B cell (primary cell): ENCODE measurements at regions not wholly inside any gene's neighbourhood (a gene's known extent, or its start where the extent isn't known, plus 50 kb on each side); places are given as distances from the start of the nearest gene placed in this dataset.

ENCODE experiments used
- ATAC-seq: fragments of 200-7000 bp; cut with Tn5 transposase; one replicate; pipeline ENCODE4 v1.10.0; 2021; ENCODE audit warnings: low read depth, mild to moderate bottlenecking, moderate number of reproducible peaks, moderate library complexity
- CTCF ChIA-PET: fragments of 350-600 bp; sonication (Branson Sonifier 250); formaldehyde crosslinking; loops from one replicate; lab custom pipeline; 2021; ENCODE audit warnings: antibody characterized with exemption, inconsistent platforms; lab: Charles Lee
- POLR2A ChIA-PET: fragments of 350-600 bp; sonication (Branson Sonifier 250); formaldehyde crosslinking; loops from one replicate; lab custom pipeline; 2021; ENCODE audit warnings: antibody characterized with exemption; lab: Charles Lee
- DNase-seq: peaks from one replicate; pipeline ENCODE4 v3.0.0; 2013
- H2AFZ ChIP-seq: 2 replicates; pipeline ENCODE4 v1.6.1; 2012; ENCODE audit warnings: mild to moderate bottlenecking, low read depth, low read length; ENCODE audit not compliant: insufficient read depth, poor library complexity, severe bottlenecking
- H3K27ac ChIP-seq, 2 donors: 1 replicate in 1 of 2; 2 replicates in 1 of 2; pipeline ENCODE4 v1.5.1; 2012 to 2013; ENCODE audit warnings: low read length in 2 of 2, mild to moderate bottlenecking in 2 of 2, moderate library complexity in 1 of 2
- H3K27me3 ChIP-seq, 4 experiments: fragments of 200-600 bp in 1 of 4; sonication (generic) in 1 of 4; replicated peaks in 1 of 4; 1 replicate in 2 of 4; 2 replicates in 2 of 4; pipeline versions ENCODE4 v1.6.1 to v1.7.0; 2013 to 2016; ENCODE audit warnings: low read length in 3 of 4, mild to moderate bottlenecking in 2 of 4, mixed read lengths in 1 of 4, moderate library complexity in 1 of 4; ENCODE audit not compliant: insufficient read depth in 4 of 4, control insufficient read depth in 3 of 4; ENCODE audit errors: control extremely low read depth in 1 of 4
- H3K36me3 ChIP-seq, 2 experiments: replicated peaks in 1 of 2; 1 replicate in 1 of 2; 2 replicates in 1 of 2; pipeline versions ENCODE4 v1.6.1 to v1.7.1; 2013; ENCODE audit warnings: low read length in 1 of 2; ENCODE audit not compliant: insufficient read depth in 2 of 2, control insufficient read depth in 1 of 2; ENCODE audit errors: control extremely low read depth in 1 of 2, extremely low read depth in 1 of 2
- H3K4me1 ChIP-seq, 2 donors: fragments of 200-600 bp in 1 of 2; sonication (generic) in 1 of 2; 1 replicate in 1 of 2; 2 replicates in 1 of 2; pipeline versions ENCODE4 v1.5.1 to v1.6.1; 2013 to 2017; ENCODE audit warnings: low read length in 2 of 2; ENCODE audit not compliant: control insufficient read depth in 2 of 2, insufficient read depth in 2 of 2
- H3K4me2 ChIP-seq: replicated peaks from 2 replicates; pipeline ENCODE3; 2012; ENCODE audit warnings: mild to moderate bottlenecking, low read depth, low read length; ENCODE audit not compliant: poor library complexity, severe bottlenecking
- H3K4me3 ChIP-seq, 5 experiments: fragments of 200-600 bp in 1 of 5; sonication (generic) in 1 of 5; 1 replicate in 3 of 5; 2 replicates in 2 of 5; pipeline versions ENCODE4 v1.5.1 to v1.7.0; 2011 to 2016; ENCODE audit warnings: low read length in 4 of 5, mild to moderate bottlenecking in 4 of 5, low read depth in 2 of 5, control low read depth in 1 of 5, moderate library complexity in 1 of 5; ENCODE audit not compliant: insufficient read depth in 1 of 5; ENCODE audit errors: control extremely low read depth in 1 of 5, extremely low read depth in 1 of 5
- H3K79me2 ChIP-seq: fragments of 200-600 bp; sonication (generic); one replicate; pipeline ENCODE4 v1.6.0; 2016; ENCODE audit warnings: low read length; ENCODE audit not compliant: control insufficient read depth, insufficient read depth
- H3K9ac ChIP-seq: fragments of 200-600 bp; sonication (generic); 2 replicates; pipeline ENCODE4 v1.6.1; 2017; ENCODE audit warnings: mild to moderate bottlenecking, low read length, moderate library complexity
- H3K9me3 ChIP-seq, 3 donors: one replicate each; pipeline versions ENCODE4 v1.6.1 to v1.7.1; 2013; ENCODE audit warnings: low read length in 2 of 3; ENCODE audit not compliant: control insufficient read depth in 2 of 3, insufficient read depth in 1 of 3; ENCODE audit errors: control extremely low read depth in 1 of 3
- H4K20me1 ChIP-seq: 2 replicates; pipeline ENCODE4 v1.6.0; 2012; ENCODE audit warnings: mild to moderate bottlenecking, low read length; ENCODE audit not compliant: insufficient read depth, control insufficient read depth, poor library complexity, severe bottlenecking
- H3K27ac Mint-ChIP-seq: one replicate; pipeline ENCODE4 v1.8.0; 2021; ENCODE audit warnings: mixed read lengths
- H3K27me3 Mint-ChIP-seq: one replicate; pipeline ENCODE4 v1.8.0; 2021; ENCODE audit warnings: mixed read lengths
- H3K4me1 Mint-ChIP-seq: one replicate; pipeline ENCODE4 v1.8.0; 2021; ENCODE audit warnings: mixed read lengths
- H3K4me3 Mint-ChIP-seq: one replicate; pipeline ENCODE4 v1.8.0; 2021; ENCODE audit warnings: mixed read lengths
- H3K9me3 Mint-ChIP-seq: one replicate; pipeline ENCODE4 v1.8.0; 2022; ENCODE audit warnings: mixed read lengths; ENCODE audit not compliant: insufficient read depth
- CTCF ChIP-seq: fragments of 200-600 bp; IDR thresholded peaks from one replicate; pipeline ENCODE4 v1.8.0; 2022; ENCODE audit warnings: antibody characterized with exemption, mild to moderate bottlenecking
- EZH2 ChIP-seq: IDR thresholded peaks from 2 replicates; pipeline ENCODE4 v1.6.1; 2012; ENCODE audit warnings: borderline replicate concordance, low read depth, mild to moderate bottlenecking, moderate library complexity, low read length; ENCODE audit not compliant: insufficient read depth, poor library complexity, severe bottlenecking
- WGBS: methylation state at CpG from one replicate; pipeline ENCODE4 v1.1.5; 2013; ENCODE audit warnings: missing lambda C conversion rate; ENCODE audit not compliant: insufficient coverage; 5-methylcytosine and 5-hydroxymethylcytosine counted together
- intact Hi-C: fragments of 100-400 bp; cut with micrococcal nuclease; formaldehyde crosslinking; loops from one replicate; pipeline ENCODE4 v1.10.0; 2022

- WGBS = no CpG with 5 or more reads among the region's 2 CpGs
- Histone ChIP-seq H4K20me1 (no peaks in the 10 kb centered on the region), H2AFZ (no peak overlapping the region), H3K27me3 (no peaks in the 10 kb centered on the region), H3K27ac (no peak overlapping the region), H3K36me3 (no peaks in the 10 kb centered on the region), H3K9ac (no peak overlapping the region), H3K79me2 (no peaks in the 10 kb centered on the region), H3K4me2 (no peak overlapping the region), H3K4me1 (no peaks in the 10 kb centered on the region), H3K9me3 (no peaks in the 10 kb centered on the region), H3K4me3 (no peak overlapping the region)
- Mint-ChIP-seq H3K27ac (no peak overlapping the region), H3K4me1 (no peaks in the 10 kb centered on the region), H3K9me3 (no peaks in the 10 kb centered on the region), H3K27me3 (no peaks in the 10 kb centered on the region), H3K4me3 (no peak overlapping the region)
- DNase-seq = no peak
- TF ChIP-seq EZH2 = no peak
- TF ChIP-seq CTCF = no peak
- no peak for ATAC-seq
- CTCF ChIA-PET = no interaction called here
- intact Hi-C loops = no loop called here
- POLR2A ChIA-PET = no interaction called here
Observed at GRCh38 chr11:82465481-82465880, 268.2 kb downstream of the FAM181B start.

- Histone ChIP-seq H3K9me3 (no peaks in the 10 kb centered on the region), H3K4me3 (no peak overlapping the region), H3K79me2 (no peaks in the 10 kb centered on the region), H2AFZ (no peak overlapping the region), H3K9ac (no peak overlapping the region), H3K4me1 (no peaks in the 10 kb centered on the region), H4K20me1 (no peaks in the 10 kb centered on the region), H3K4me2 (no peak overlapping the region), H3K27ac (no peak overlapping the region), H3K36me3 (no peaks in the 10 kb centered on the region), H3K27me3 (no peaks in the 10 kb centered on the region)
- Mint-ChIP-seq H3K9me3 (no peaks in the 10 kb centered on the region), H3K4me1 (no peaks in the 10 kb centered on the region), H3K27me3 (peaks cover 5% of the 10 kb centered on the region), H3K27ac (no peak overlapping the region), H3K4me3 (no peak overlapping the region)
- WGBS = 80% methylated on average over 2 of the region's 4 CpGs
- ChIA-PET POLR2A (no interaction called here), CTCF (no interaction called here)
- ATAC-seq = no peak
- TF ChIP-seq EZH2 (no peak), CTCF (no peak)
- intact Hi-C loops = no loop called here
- DNase-seq = no peak
Observed at GRCh38 chr11:82462608-82463242, 270.9 kb downstream of the FAM181B start.
